ENCODE measurements at regions not wholly inside any gene's neighbourhood (a gene's known extent, or its start where the extent isn't known, plus 50 kb on each side); places are given as distances from the start of the nearest gene placed in this dataset.

DNA sequence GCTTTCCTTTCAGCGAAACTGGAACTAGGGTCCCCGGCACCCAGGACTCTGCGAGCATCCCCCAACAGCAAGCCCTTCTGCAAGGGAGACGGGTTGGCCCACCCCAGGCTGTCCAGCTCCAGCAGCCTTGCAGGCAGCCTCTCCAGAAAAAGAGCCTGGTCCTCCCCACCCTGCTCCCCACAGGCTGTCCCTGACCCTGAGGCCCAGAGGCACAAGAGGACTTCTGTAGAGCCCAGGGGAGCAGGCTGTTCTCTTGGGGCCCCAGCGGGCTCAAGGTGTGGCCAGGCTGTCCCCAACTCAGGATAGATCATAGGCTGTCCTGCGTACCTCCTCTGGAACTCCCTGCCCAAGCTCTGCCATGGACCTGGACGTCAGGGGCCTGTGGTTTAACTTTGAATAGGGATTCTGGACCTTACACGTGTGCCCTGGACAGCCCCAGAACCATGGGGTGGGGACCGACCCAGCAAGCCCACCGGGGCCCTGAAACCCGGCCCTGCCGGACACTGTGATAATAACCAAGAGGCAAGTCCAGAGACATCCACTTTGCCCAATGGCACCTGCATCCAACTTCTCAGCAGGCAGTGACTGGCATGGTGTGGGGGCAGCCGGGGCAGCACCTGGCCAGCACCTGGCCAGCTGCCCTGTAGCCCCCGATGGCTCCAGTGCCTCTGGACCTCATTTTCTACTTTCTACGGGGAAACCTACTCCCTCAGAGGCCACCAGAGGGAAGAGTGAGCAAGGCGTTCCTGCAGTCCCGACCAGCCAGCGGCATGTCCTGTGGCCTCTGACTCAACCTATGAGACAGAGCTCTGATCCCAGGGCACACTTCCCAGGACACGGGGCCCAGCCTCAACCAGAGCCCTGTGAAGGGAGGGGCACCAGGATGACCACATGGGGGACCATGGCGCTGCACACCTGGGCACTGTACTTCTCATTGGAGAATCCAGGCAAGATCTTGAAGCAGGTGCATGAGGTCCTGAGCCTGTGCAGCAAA lies 50.9 kb upstream of the TPM4 start:
- TF ChIP-seq, protein P1, sequence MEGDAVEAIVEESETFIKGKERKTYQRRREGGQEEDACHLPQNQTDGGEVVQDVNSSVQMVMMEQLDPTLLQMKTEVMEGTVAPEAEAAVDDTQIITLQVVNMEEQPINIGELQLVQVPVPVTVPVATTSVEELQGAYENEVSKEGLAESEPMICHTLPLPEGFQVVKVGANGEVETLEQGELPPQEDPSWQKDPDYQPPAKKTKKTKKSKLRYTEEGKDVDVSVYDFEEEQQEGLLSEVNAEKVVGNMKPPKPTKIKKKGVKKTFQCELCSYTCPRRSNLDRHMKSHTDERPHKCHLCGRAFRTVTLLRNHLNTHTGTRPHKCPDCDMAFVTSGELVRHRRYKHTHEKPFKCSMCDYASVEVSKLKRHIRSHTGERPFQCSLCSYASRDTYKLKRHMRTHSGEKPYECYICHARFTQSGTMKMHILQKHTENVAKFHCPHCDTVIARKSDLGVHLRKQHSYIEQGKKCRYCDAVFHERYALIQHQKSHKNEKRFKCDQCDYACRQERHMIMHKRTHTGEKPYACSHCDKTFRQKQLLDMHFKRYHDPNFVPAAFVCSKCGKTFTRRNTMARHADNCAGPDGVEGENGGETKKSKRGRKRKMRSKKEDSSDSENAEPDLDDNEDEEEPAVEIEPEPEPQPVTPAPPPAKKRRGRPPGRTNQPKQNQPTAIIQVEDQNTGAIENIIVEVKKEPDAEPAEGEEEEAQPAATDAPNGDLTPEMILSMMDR (conservative IDR thresholded peaks at IDR 0.05) = peak; percentile 45
- no peak for DNase-seq (ENCODE audit: extremely low spot score, unreplicated experiment)
- Mint-ChIP-seq H3K9me3 (no peaks in the 10 kb centered on the region), H3K27ac (no peak overlapping the region), H3K4me3 (no peak overlapping the region), H3K27me3 (peaks cover 4% of the 10 kb centered on the region), H3K4me1 (ENCODE audit: unreplicated experiment) (no peaks in the 10 kb centered on the region), H3K36me3 (no peaks in the 10 kb centered on the region)

DNA sequence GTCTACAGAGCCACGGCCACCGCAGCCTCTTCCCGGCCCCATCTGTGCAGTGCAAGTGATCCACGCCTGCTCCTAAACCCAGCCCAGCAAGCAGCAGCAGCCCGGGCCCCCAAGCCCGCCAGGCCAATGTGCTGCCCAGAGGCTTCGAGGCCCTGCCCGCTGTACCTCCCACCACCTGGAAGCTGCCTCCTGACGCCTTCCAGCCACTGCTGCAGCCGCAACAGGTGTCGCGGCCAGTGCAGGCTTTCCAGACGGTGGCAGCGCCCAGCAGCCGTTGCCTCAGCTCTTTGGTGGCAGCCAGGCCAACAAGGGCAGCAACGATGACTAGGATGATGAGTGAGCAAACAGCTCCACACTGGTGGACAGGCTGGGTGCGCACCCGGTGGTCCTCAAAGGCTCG lies 50.2 kb upstream of the TPM4 start:
- DNase-seq (ENCODE audit: extremely low spot score, unreplicated experiment) = no peak
- Mint-ChIP-seq H3K9me3 (no peaks in the 10 kb centered on the region), H3K4me3 (no peak overlapping the region), H3K4me1 (ENCODE audit: unreplicated experiment) (no peaks in the 10 kb centered on the region), H3K27me3 (peaks cover 4% of the 10 kb centered on the region), H3K27ac (no peak overlapping the region), H3K36me3 (no peaks in the 10 kb centered on the region)
- TF ChIP-seq, protein P1 (conservative IDR thresholded peaks at IDR 0.05) = no peak
